HG02884 (cell line): ENCODE measurements at regions not wholly inside any gene's neighbourhood (a gene's known extent, or its start where the extent isn't known, plus 50 kb on each side); places are given as distances from the start of the nearest gene placed in this dataset.

Experiments used
- ATAC-seq: cut with Tn5 transposase; IDR thresholded peaks from one replicate; pipeline ENCODE4 v1.9.1; 2021; ENCODE audit warnings: mild to moderate bottlenecking, moderate library complexity; ENCODE audit not compliant: unreplicated experiment

GRCh38 chr17:14688134-14688533 is 387.3 kb downstream of the HS3ST3B1 start:
- no peak for ATAC-seq

GRCh38 chr17:14672830-14673229 is 371.9 kb downstream of the HS3ST3B1 start:
- no peak for ATAC-seq

- no peak for ATAC-seq
Observed at GRCh38 chr17:14670861-14671260, 370.0 kb downstream of the HS3ST3B1 start.

GRCh38 chr17:14664511-14664910 is 363.6 kb downstream of the HS3ST3B1 start:
- no peak for ATAC-seq

GRCh38 chr17:14641117-14641516 is 340.2 kb downstream of the HS3ST3B1 start:
- no peak for ATAC-seq

- ATAC-seq, result no peak
Observed at GRCh38 chr17:14637260-14637659, 336.4 kb downstream of the HS3ST3B1 start.

- ATAC-seq, result no peak
Observed at GRCh38 chr17:14630621-14631020, 329.7 kb downstream of the HS3ST3B1 start.

- no peak for ATAC-seq
Observed at GRCh38 chr17:14630046-14630445, 329.2 kb downstream of the HS3ST3B1 start.

- no peak for ATAC-seq
Observed at GRCh38 chr17:14622615-14623101, 321.8 kb downstream of the HS3ST3B1 start.

- no peak for ATAC-seq
Observed at GRCh38 chr17:14621826-14622614, 321.1 kb downstream of the HS3ST3B1 start.

- ATAC-seq, result no peak
Observed at GRCh38 chr17:14619821-14620220, 318.9 kb downstream of the HS3ST3B1 start.

- no peak for ATAC-seq
Observed at GRCh38 chr17:14616528-14616927, 315.6 kb downstream of the HS3ST3B1 start.

GRCh38 chr17:14605267-14605599 is 304.4 kb downstream of the HS3ST3B1 start:
- ATAC-seq, result no peak

- ATAC-seq, result no peak
Observed at GRCh38 chr17:14604591-14605266, 303.8 kb downstream of the HS3ST3B1 start.

- ATAC-seq, result no peak
Observed at GRCh38 chr17:14596224-14596623, 295.3 kb downstream of the HS3ST3B1 start.

- no peak for ATAC-seq
Observed at GRCh38 chr17:14595656-14596055, 294.8 kb downstream of the HS3ST3B1 start.

- no peak for ATAC-seq
Observed at GRCh38 chr17:14594690-14595089, 293.8 kb downstream of the HS3ST3B1 start.

- ATAC-seq, result no peak
Observed at GRCh38 chr17:14593956-14594355, 293.1 kb downstream of the HS3ST3B1 start.

- ATAC-seq, result no peak
Observed at GRCh38 chr17:14590459-14591250, 289.8 kb downstream of the HS3ST3B1 start.

GRCh38 chr17:14585099-14585498 is 284.2 kb downstream of the HS3ST3B1 start:
- no peak for ATAC-seq

GRCh38 chr17:14582996-14583395 is 282.1 kb downstream of the HS3ST3B1 start:
- ATAC-seq, result no peak
